NT2/D1 (cell line): ENCODE measurements at regions not wholly inside any gene's neighbourhood (a gene's known extent, or its start where the extent isn't known, plus 50 kb on each side); places are given as distances from the start of the nearest gene placed in this dataset.

Experiments
- DNase-seq: peaks from one replicate; pipeline ENCODE4 v3.0.0-alpha.2; 2011; ENCODE audit warnings: low read depth, low spot score
- H3K27me3 ChIP-seq: 2 replicates; pipeline ENCODE4 v1.6.0; 2011; ENCODE audit warnings: mild to moderate bottlenecking; ENCODE audit not compliant: insufficient read length, insufficient read depth
- H3K36me3 ChIP-seq: 2 replicates; pipeline ENCODE4 v1.6.1; 2011; ENCODE audit warnings: mild to moderate bottlenecking, low read length, mixed read lengths; ENCODE audit not compliant: insufficient read depth, insufficient read length
- H3K4me1 ChIP-seq: 2 replicates; pipeline ENCODE4 v1.5.1; 2011; ENCODE audit not compliant: insufficient read depth, insufficient read length
- H3K4me3 ChIP-seq: 2 replicates; pipeline ENCODE4 v1.5.1; 2011; ENCODE audit warnings: low read depth; ENCODE audit not compliant: insufficient read length
- H3K9ac ChIP-seq: 2 replicates; pipeline ENCODE4 v1.6.0; 2011; ENCODE audit warnings: low read depth; ENCODE audit not compliant: insufficient read length
- H3K9me3 ChIP-seq: 2 replicates; pipeline ENCODE4 v1.5.1; 2011; ENCODE audit warnings: mild to moderate bottlenecking, low read length; ENCODE audit not compliant: insufficient read depth
- SUZ12 ChIP-seq: IDR thresholded peaks from 2 replicates; pipeline ENCODE4 v1.6.1; 2011; ENCODE audit not compliant: insufficient read length, insufficient read depth; ENCODE audit errors: extremely low read depth
- YY1 ChIP-seq: IDR thresholded peaks from 2 replicates; pipeline ENCODE4 v1.6.1; 2011; ENCODE audit not compliant: insufficient read length, insufficient read depth
- ZNF274 ChIP-seq: IDR thresholded peaks from 2 replicates; pipeline ENCODE4 v1.6.1; 2011; ENCODE audit warnings: mild to moderate bottlenecking, low read depth, low read length

DNA sequence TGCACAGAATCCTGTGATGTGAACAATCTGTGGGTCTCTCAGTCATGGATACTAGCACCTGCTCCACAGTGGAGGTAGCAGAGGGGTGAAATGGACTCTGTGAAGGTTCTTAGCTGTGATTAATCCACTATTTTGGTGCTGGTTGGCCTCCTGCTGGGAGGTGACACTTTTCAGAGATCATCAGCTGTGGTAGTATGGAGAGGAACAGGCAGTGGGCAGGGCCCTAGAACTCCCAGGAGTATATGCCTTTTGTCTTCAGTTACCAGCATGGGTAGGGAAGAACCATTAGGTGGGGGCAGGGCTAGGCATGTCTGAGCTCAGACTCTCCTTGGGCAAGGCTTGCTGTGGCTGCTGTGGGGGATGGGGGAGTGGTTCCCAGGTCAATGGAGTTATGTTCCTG lies 54.0 kb upstream of the KCNJ15 start:
- H3K9me3 ChIP-seq: peaks cover 12% of the 10 kb centered on the region
- H3K9ac ChIP-seq: no peak overlapping the region
- no peak for TF ChIP-seq ZNF274
- no peak for TF ChIP-seq SUZ12
- TF ChIP-seq YY1: no peak
- no peak for DNase-seq
- H3K4me3 ChIP-seq: no peak overlapping the region
- H3K36me3 ChIP-seq: no peaks in the 10 kb centered on the region
- no peaks in the 10 kb centered on the region for H3K27me3 ChIP-seq
- peaks cover 11% of the 10 kb centered on the region for H3K4me1 ChIP-seq

DNA sequence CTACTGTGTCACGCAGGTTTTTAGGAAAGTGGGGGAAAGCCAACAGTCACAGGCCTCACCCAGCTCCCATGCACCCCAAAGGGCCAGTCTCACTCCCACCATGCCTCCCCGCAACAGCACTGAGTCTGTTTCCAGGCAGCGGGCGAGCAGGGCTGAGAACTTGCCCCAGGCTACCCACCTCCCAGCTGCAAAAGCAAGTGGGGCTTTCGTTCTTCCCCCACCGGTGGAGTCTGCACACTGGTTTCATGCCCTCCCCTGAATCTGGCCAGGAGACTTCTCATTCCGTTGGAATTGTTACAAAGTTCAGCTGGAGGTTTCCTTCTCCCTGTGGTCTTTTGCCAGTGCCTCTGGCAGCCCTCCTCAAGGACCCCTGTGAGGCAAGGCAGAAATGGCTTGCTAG lies 53.6 kb upstream of the KCNJ15 start:
- no peak for TF ChIP-seq SUZ12
- TF ChIP-seq ZNF274: no peak
- no peak for TF ChIP-seq YY1
- DNase-seq: no peak

GRCh38 chr21:38205940-38206339 lies 50.9 kb upstream of the KCNJ15 start:
- H3K9me3 ChIP-seq: peaks cover 12% of the 10 kb centered on the region
- H3K4me1 ChIP-seq: peaks cover 11% of the 10 kb centered on the region
- H3K27me3 ChIP-seq: no peaks in the 10 kb centered on the region
- TF ChIP-seq ZNF274 (no peak), SUZ12 (no peak), YY1 (no peak)
- no peak for DNase-seq
- H3K4me3 ChIP-seq: no peak overlapping the region
- no peak overlapping the region for H3K9ac ChIP-seq
- no peaks in the 10 kb centered on the region for H3K36me3 ChIP-seq

More for the DNA sequence above, 53.6 kb upstream of the KCNJ15 start:
- Histone ChIP-seq H3K36me3 (no peaks in the 10 kb centered on the region), H3K9ac (no peak overlapping the region), H3K4me3 (no peak overlapping the region), H3K4me1 (peaks cover 11% of the 10 kb centered on the region), H3K27me3 (no peaks in the 10 kb centered on the region), H3K9me3 (peaks cover 12% of the 10 kb centered on the region)

DNA sequence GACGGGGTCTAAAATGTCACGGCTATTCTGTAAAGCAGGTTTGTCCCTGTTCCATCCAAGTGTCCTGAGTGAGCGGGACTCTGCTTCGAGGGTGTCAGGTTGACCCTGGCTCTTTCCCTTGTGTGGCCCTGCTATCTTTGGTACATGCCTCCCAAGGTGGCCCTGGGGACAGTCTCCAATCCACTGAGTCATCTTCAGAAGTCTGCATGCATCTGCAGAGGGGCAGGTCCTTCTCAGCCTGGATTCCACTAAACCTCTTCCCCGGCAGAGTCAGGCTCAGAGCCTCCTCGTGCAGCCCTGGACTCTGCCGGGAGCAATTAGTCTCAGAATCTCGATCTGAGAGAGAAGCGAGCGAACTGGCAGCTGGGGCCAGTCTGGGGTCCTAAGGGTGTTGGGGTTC lies 50.1 kb upstream of the KCNJ15 start:
- no peak for DNase-seq
- Histone ChIP-seq H3K4me1 (peaks cover 11% of the 10 kb centered on the region), H3K4me3 (no peak overlapping the region), H3K36me3 (no peaks in the 10 kb centered on the region), H3K27me3 (no peaks in the 10 kb centered on the region), H3K9me3 (peaks cover 12% of the 10 kb centered on the region), H3K9ac (no peak overlapping the region)
- TF ChIP-seq ZNF274 (no peak), YY1 (no peak), SUZ12 (no peak)
